ENCODE measurements at regions not wholly inside any gene's neighbourhood (a gene's known extent, or its start where the extent isn't known, plus 50 kb on each side); places are given as distances from the start of the nearest gene placed in this dataset.

DNA sequence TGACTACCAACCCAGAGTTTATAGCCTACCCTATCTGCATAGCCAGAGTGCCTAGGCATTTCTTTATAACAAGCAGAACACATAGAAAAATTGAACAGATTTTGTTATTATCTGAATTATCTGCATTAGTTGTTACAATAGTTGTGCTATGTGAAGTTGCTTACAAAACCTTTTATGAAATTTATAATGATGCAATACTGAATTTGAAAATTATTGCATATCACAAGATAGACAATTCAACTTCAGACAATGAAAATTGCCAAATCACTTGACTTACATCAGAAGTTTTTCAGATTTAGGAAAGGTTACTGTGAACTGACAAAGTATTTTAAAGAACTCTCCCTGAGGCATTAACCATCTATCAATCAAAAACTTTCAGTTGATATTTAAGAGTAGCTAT lies 437.9 kb upstream of the PIK3C3 start:
- H3K27me3 Mint-ChIP-seq (ENCODE audit: insufficient read depth) = no peaks in the 10 kb centered on the region
- DNase-seq (ENCODE audit: low spot score) = no peak
- H3K4me1 Mint-ChIP-seq (ENCODE audit: low read depth) = no peaks in the 10 kb centered on the region
- no peaks in the 10 kb centered on the region for H3K36me3 Mint-ChIP-seq (ENCODE audit: low read depth)
- intact Hi-C loops (cut with micrococcal nuclease) = no loop called here
- no peak overlapping the region for H3K27ac Mint-ChIP-seq
- no peaks in the 10 kb centered on the region for H3K9me3 Mint-ChIP-seq
- H3K4me3 Mint-ChIP-seq = no peak overlapping the region

DNA sequence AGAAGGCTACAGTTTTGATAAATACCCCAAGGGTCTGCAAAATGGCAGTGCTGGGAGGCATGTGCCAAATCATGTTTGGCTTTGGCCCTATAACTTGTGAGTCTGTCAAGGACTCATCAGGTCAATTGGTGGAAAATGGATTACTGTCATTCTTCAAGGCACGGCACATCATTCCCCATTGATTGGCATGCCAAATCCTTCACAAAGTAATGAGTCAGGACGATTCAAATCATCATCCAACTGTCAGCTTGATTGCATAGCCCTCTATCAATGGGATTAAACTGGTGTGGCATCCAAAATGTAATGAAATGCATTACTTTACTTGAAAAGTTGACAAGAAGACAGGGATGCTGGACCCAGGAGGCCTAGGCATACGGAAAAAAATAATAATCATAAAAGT lies 441.6 kb upstream of the PIK3C3 start:
- no peaks in the 10 kb centered on the region for H3K36me3 Mint-ChIP-seq (ENCODE audit: low read depth)
- DNase-seq (ENCODE audit: low spot score) = no peak
- H3K27me3 Mint-ChIP-seq (ENCODE audit: insufficient read depth) = no peaks in the 10 kb centered on the region
- intact Hi-C loops (cut with micrococcal nuclease) = no loop called here
- H3K9me3 Mint-ChIP-seq = no peaks in the 10 kb centered on the region
- no peaks in the 10 kb centered on the region for H3K4me1 Mint-ChIP-seq (ENCODE audit: low read depth)
- no peak overlapping the region for H3K27ac Mint-ChIP-seq
- no peak overlapping the region for H3K4me3 Mint-ChIP-seq

DNA sequence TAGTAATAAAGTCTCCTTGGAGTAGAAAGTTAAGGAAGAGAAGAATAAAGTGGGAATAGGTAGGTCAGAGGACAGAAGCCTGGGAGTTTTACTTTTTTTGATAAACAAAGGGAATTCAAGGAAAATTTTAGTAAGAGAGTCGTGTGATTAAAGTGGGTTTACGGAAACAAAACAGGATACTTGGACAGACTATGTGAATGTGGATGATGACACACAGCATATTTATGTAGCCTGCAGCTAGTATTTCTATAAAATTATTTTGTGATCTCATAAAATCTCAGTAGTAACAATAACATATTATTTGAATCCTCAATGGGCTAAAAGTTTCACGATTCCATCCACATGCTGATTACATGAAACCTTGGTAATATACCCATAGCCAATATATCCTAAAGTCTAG lies 450.7 kb upstream of the PIK3C3 start:
- H3K36me3 Mint-ChIP-seq (ENCODE audit: low read depth) = no peaks in the 10 kb centered on the region
- H3K4me3 Mint-ChIP-seq = no peak overlapping the region
- DNase-seq (ENCODE audit: low spot score) = no peak
- H3K4me1 Mint-ChIP-seq (ENCODE audit: low read depth) = no peaks in the 10 kb centered on the region
- H3K27me3 Mint-ChIP-seq (ENCODE audit: insufficient read depth) = no peaks in the 10 kb centered on the region
- H3K27ac Mint-ChIP-seq = no peak overlapping the region
- no peaks in the 10 kb centered on the region for H3K9me3 Mint-ChIP-seq
- intact Hi-C loops (cut with micrococcal nuclease) = no loop called here

DNA sequence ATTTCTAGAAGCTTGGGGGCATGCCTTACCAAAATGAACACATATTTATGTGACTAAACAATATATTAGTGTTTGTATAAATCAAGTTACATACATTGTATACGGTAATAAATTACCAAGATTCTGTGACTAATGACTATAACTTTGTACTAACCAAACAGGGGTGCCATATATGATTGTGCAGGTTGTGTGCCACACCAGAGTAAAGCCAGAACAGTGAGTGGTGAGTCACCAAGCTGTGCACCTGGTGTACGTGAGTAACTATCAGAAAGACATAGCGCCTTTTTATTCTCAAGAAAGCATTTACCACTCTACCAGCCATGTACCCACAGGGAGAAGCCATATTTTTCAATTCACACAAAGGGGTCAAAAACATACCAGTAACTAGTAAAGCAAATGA lies 453.2 kb upstream of the PIK3C3 start:
- Mint-ChIP-seq H3K4me1 (ENCODE audit: low read depth) (no peaks in the 10 kb centered on the region), H3K9me3 (no peaks in the 10 kb centered on the region), H3K4me3 (no peak overlapping the region), H3K27ac (no peak overlapping the region), H3K36me3 (ENCODE audit: low read depth) (no peaks in the 10 kb centered on the region), H3K27me3 (ENCODE audit: insufficient read depth) (no peaks in the 10 kb centered on the region)
- intact Hi-C loops (cut with micrococcal nuclease) = no loop called here
- DNase-seq (ENCODE audit: low spot score) = no peak

DNA sequence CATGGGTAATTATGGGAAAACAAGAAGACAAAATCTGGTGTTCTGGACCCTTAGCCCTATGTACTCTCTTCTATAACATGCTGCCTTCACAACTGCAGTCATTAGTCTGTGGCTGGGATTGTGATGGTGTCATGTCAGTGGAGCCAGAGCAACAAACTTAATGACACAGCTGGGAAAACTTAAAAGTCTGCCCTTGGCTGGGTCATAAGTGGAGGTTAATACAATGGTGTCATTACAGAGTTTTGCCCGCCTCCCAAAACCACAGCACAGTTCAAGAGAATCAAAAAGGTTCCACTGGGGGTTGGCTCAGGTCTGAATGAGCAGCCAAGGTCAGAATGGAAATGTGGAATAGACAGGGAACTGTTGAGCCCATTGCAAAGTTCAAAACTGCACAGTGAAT lies 455.7 kb upstream of the PIK3C3 start:
- Mint-ChIP-seq H3K27me3 (ENCODE audit: insufficient read depth) (no peaks in the 10 kb centered on the region), H3K9me3 (no peaks in the 10 kb centered on the region), H3K36me3 (ENCODE audit: low read depth) (no peaks in the 10 kb centered on the region), H3K4me3 (no peak overlapping the region), H3K27ac (no peak overlapping the region), H3K4me1 (ENCODE audit: low read depth) (no peaks in the 10 kb centered on the region)
- no peak for DNase-seq (ENCODE audit: low spot score)
- intact Hi-C loops (cut with micrococcal nuclease) = loop anchor here (5.0 kb wide), 1 partner anchor 1913 kb away; no protein-coding TSS in a partner anchor

DNA sequence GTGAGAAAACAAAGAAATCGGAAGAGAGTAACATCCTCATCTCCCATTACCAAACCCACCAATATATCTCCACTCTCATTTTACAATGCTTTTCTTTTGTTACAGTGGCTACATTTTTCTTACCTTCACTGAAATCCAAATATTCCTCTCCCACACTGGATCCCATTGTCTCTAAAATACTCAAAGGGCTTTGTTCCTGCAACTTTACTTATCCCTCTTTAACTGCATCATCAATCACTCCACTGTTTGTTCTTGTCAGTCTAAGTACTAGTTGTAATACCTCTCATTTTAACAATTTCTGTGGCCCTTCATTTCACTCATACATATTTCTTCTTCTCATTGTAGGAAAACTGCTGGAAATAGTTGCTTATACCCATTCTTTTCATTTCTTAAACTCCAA lies 464.2 kb upstream of the PIK3C3 start:
- DNase-seq (ENCODE audit: low spot score) = no peak
- Mint-ChIP-seq H3K9me3 (peaks cover 8% of the 10 kb centered on the region), H3K27ac (no peak overlapping the region), H3K4me3 (no peak overlapping the region), H3K4me1 (ENCODE audit: low read depth) (no peaks in the 10 kb centered on the region), H3K36me3 (ENCODE audit: low read depth) (no peaks in the 10 kb centered on the region), H3K27me3 (ENCODE audit: insufficient read depth) (no peaks in the 10 kb centered on the region)
- intact Hi-C loops (cut with micrococcal nuclease) = no loop called here

DNA sequence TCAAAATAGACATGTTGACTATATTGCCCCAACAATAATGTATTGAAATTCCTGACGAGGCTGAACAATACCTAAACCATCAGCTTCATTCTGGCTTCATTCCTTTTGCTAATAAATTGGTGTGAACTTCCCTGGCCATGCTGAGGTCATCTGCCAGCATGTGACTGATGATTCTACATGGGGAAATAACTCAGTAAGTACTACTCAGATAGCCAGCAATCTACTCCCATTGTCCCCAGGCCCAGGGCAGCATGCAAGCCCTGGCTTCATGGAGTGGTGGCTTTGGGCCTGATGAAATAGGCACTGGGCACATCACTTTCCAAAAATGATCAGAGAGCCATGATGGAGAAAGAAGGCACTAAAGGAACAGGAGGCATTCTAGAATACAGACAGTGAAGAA lies 468.5 kb upstream of the PIK3C3 start:
- H3K27ac Mint-ChIP-seq = no peak overlapping the region
- H3K27me3 Mint-ChIP-seq (ENCODE audit: insufficient read depth) = no peaks in the 10 kb centered on the region
- H3K4me3 Mint-ChIP-seq = no peak overlapping the region
- no peak for DNase-seq (ENCODE audit: low spot score)
- no peaks in the 10 kb centered on the region for H3K4me1 Mint-ChIP-seq (ENCODE audit: low read depth)
- H3K36me3 Mint-ChIP-seq (ENCODE audit: low read depth) = no peaks in the 10 kb centered on the region
- H3K9me3 Mint-ChIP-seq = peaks cover 11% of the 10 kb centered on the region
- intact Hi-C loops (cut with micrococcal nuclease) = no loop called here

DNA sequence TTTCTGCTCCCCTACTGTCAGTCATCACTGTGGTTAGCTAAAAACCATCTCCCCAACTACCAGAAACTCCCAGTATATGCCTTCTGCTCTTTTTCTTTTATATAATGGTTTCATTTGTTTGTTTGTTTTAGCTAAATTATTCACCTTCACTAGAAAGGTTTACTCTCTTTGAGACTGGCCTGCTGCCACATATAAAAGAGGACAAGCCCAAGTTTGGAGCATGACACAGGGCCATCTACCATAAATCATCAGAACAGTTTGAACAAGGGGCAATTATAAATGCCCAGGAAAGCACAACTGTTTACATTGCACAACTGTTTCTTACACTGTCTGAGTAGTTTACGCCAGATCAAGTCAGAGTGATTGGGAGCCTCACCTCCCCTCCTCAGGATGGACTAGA lies 471.0 kb upstream of the PIK3C3 start:
- H3K27me3 Mint-ChIP-seq (ENCODE audit: insufficient read depth) = no peaks in the 10 kb centered on the region
- no peak for DNase-seq (ENCODE audit: low spot score)
- no peaks in the 10 kb centered on the region for H3K4me1 Mint-ChIP-seq (ENCODE audit: low read depth)
- H3K9me3 Mint-ChIP-seq = peaks cover 4% of the 10 kb centered on the region
- no peak overlapping the region for H3K4me3 Mint-ChIP-seq
- H3K36me3 Mint-ChIP-seq (ENCODE audit: low read depth) = no peaks in the 10 kb centered on the region
- no peak overlapping the region for H3K27ac Mint-ChIP-seq
- intact Hi-C loops (cut with micrococcal nuclease) = no loop called here

DNA sequence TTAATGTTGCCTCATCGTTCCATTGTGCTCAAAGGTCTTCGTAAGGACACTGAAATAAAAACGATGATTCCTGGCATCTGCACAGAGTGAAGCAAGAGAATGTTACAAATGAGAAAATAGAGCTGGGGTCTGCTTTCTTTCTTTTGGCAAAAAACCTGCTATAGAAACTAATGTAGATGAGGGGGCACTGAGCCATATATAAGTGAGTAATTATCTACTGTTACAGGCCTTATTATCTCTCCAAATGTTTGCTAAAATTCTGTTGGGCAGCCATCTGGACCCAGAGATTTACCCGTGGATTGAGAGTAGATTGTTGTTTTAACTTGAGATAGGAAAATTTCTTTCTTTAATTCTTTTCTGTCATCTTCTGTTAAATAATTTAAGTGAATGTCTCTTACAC lies 472.5 kb upstream of the PIK3C3 start:
- H3K4me3 Mint-ChIP-seq = no peak overlapping the region
- no peak overlapping the region for H3K27ac Mint-ChIP-seq
- intact Hi-C loops (cut with micrococcal nuclease) = no loop called here

DNA sequence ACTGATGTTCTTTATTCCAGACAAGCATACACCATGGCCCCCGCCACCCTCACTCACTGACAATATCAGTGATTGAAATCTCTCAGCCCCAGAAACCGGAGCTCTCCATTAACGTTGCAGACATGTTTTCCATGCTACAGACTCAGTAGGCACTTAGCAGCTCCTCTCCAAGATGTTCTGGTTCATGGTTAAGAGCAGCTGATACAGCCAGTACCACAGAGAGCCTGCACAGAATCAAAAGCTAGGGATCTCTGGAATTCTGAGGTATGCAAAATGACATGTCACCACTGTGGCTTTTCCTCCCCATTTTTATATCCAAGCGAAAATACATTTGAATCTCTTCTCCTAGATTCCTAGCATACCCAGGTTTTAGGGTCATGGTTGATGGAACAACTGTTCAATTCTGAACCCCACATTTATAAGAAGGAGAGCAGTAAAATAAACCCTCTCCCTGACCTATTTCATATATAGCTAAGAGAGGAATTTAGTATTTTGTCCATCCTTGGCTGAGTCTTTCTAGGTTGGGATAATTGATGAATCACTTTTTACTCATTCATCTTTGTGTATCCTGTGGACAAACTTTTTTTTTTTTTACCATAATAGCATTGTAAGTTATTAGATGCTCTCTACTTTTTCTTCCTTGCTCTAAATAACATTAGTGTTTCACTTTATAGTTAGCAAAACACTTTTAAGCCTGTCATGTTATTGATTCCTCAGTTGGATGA lies 488.4 kb upstream of the PIK3C3 start:
- Mint-ChIP-seq H3K4me1 (ENCODE audit: low read depth) (no peaks in the 10 kb centered on the region), H3K36me3 (ENCODE audit: low read depth) (no peaks in the 10 kb centered on the region), H3K9me3 (no peaks in the 10 kb centered on the region), H3K27ac (no peak overlapping the region), H3K27me3 (ENCODE audit: insufficient read depth) (no peaks in the 10 kb centered on the region), H3K4me3 (no peak overlapping the region)
- intact Hi-C loops (cut with micrococcal nuclease) = no loop called here
- no peak for DNase-seq (ENCODE audit: low spot score)

More for the DNA sequence above, 472.5 kb upstream of the PIK3C3 start:
- Mint-ChIP-seq H3K4me1 (ENCODE audit: low read depth) (no peaks in the 10 kb centered on the region), H3K9me3 (peaks cover 4% of the 10 kb centered on the region), H3K27me3 (ENCODE audit: insufficient read depth) (no peaks in the 10 kb centered on the region), H3K36me3 (ENCODE audit: low read depth) (no peaks in the 10 kb centered on the region)
- DNase-seq (ENCODE audit: low spot score) = no peak

DNA sequence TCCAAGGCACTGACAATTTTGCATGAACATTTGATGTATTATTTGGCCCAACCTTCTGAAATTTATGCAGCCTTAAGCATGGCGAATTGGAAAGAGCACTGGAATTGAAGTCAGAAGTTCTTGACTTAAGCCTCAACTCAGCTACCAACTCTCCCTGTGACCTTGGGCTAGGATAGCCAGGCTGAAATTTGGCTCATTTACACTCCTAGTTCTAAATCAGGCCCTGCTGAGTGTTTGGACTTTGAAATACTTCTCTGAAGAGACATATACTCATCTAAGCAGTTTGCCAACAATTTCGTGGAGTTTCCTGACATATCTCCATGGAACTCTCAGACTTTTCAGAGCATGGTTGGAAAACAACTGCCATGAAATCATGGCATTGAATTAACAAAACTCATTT lies 489.6 kb upstream of the PIK3C3 start:
- DNase-seq (ENCODE audit: low spot score) = no peak
- no peak overlapping the region for H3K4me3 Mint-ChIP-seq
- no peaks in the 10 kb centered on the region for H3K9me3 Mint-ChIP-seq
- H3K27ac Mint-ChIP-seq = no peak overlapping the region
- no peaks in the 10 kb centered on the region for H3K36me3 Mint-ChIP-seq (ENCODE audit: low read depth)
- H3K27me3 Mint-ChIP-seq (ENCODE audit: insufficient read depth) = no peaks in the 10 kb centered on the region
- intact Hi-C loops (cut with micrococcal nuclease) = no loop called here
- no peaks in the 10 kb centered on the region for H3K4me1 Mint-ChIP-seq (ENCODE audit: low read depth)

DNA sequence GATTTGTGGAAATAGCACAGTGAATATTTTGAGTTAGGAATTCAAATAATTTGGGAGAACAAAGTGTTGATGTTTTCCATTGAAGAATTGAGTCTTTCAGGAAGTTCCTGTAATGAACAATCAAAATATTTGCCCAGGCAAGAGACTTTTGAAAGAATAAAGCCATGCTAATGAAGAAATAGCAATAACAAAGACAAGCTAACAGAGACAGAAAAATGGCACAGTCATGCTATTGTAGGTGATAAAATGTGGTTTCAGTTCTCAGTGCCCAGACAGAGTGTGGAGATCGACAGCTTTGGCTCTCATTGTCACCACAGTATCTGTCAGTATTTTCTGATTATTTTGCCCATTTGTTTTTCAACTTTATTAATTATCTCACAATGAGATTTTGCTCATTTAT lies 490.8 kb upstream of the PIK3C3 start:
- no peaks in the 10 kb centered on the region for H3K4me1 Mint-ChIP-seq (ENCODE audit: low read depth)
- no peak overlapping the region for H3K27ac Mint-ChIP-seq
- no peaks in the 10 kb centered on the region for H3K27me3 Mint-ChIP-seq (ENCODE audit: insufficient read depth)
- DNase-seq (ENCODE audit: low spot score) = no peak
- intact Hi-C loops (cut with micrococcal nuclease) = no loop called here
- no peak overlapping the region for H3K4me3 Mint-ChIP-seq
- H3K9me3 Mint-ChIP-seq = no peaks in the 10 kb centered on the region
- no peaks in the 10 kb centered on the region for H3K36me3 Mint-ChIP-seq (ENCODE audit: low read depth)

DNA sequence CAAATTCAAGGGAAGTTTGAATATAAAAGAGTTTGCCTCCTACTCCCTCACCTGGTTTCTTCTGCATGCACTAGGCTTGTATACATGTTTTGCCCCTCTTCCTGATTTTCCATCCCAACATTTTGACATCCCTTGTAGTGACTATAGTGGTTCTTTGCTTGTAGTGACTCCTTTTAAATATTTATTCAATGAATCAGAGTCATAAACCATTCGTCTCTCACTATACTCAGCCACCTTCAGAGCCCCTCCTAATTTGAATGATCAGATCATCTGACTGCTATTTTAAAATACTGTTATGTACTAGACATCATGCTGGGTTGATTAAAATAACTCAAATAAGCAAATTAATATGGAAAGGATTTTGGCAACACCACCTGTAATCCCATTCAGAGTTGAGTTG lies 492.1 kb upstream of the PIK3C3 start:
- Mint-ChIP-seq H3K27me3 (ENCODE audit: insufficient read depth) (no peaks in the 10 kb centered on the region), H3K9me3 (no peaks in the 10 kb centered on the region), H3K27ac (no peak overlapping the region), H3K36me3 (ENCODE audit: low read depth) (no peaks in the 10 kb centered on the region), H3K4me3 (no peak overlapping the region), H3K4me1 (ENCODE audit: low read depth) (no peaks in the 10 kb centered on the region)
- no peak for DNase-seq (ENCODE audit: low spot score)
- intact Hi-C loops (cut with micrococcal nuclease) = no loop called here

DNA sequence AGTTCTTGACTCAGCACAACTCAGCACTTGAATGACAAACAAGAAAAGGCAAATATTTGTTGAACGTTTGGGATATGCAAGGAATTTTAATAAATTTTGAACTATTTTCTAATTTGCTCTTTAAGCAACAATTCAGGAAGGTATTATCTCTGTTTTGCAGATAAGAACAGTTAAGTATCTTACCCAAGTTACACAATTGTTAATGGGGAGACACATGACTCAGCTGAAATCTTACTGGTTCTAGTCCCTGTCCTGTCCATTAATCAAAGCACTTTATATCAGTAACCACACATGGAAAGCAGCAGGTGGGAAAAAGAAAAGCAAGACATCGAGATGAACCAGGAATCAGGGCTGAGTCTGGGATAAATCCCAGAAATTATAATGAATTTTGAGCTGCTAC lies 493.9 kb upstream of the PIK3C3 start:
- Mint-ChIP-seq H3K36me3 (ENCODE audit: low read depth) (no peaks in the 10 kb centered on the region), H3K27me3 (ENCODE audit: insufficient read depth) (no peaks in the 10 kb centered on the region), H3K4me3 (no peak overlapping the region), H3K9me3 (no peaks in the 10 kb centered on the region), H3K27ac (no peak overlapping the region), H3K4me1 (ENCODE audit: low read depth) (no peaks in the 10 kb centered on the region)
- no peak for DNase-seq (ENCODE audit: low spot score)
- intact Hi-C loops (cut with micrococcal nuclease) = no loop called here

Data from activated T-helper 1 cell treated with anti-CD3 and anti-CD28 coated beads, Interleukin-12 subunit alpha, Interleukin-12 subunit beta, Interleukin-2, Interleukin-4 antibody, amounts not matched to agents 30 ng/mL and 10 ng/mL and 1 ng/mL, durations not matched to agents 14 hours and 24 hours and 36 hours (primary cell).